ENCODE measurements at regions not wholly inside any gene's neighbourhood (a gene's known extent, or its start where the extent isn't known, plus 50 kb on each side); places are given as distances from the start of the nearest gene placed in this dataset.
A peak's percentile ranks its signal among the peaks of the same experiment; 100 is the strongest.

DNA sequence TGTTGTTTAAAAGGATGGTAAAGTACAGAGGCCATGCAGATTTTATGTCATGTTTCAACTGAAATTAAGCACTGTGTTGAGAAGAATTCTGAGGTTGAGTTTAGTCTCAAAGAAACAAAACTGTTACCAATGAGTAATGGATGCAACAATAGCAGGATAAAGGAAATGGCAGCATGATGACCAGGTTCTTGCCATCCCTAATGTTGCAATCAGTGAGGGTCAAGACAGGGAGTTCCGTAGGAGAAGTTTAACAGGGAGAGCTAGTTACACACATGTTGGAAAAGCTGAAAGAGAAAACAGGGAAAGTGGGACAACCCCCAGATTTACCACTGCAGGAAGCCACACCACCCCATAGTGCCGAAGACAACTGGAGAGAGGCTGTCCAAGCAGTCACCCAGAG is 343.8 kb upstream of the EPHA4 start:
- Histone ChIP-seq H3K4me1 (ENCODE audit: insufficient read depth, low read length) (no peaks in the 10 kb centered on the region), H3K9me3 (ENCODE audit: low read length) (no peaks in the 10 kb centered on the region), H3K36me3 (ENCODE audit: insufficient read depth, low read length) (no peaks in the 10 kb centered on the region), H3K27me3 (ENCODE audit: insufficient read depth, low read length, poor library complexity, severe bottlenecking) (no peaks in the 10 kb centered on the region), H3K27ac (ENCODE audit: low read depth, low read length) (no peak overlapping the region), H3K4me3 (ENCODE audit: low read length) (no peak overlapping the region)
- Mint-ChIP-seq H3K36me3 (peaks cover 0 to 3% (median 2%) of the 10 kb centered on the region in 3 donors), H3K27ac (no peak overlapping the region), H3K4me1 (no peaks in the 10 kb centered on the region), H3K27me3 (no peaks in the 10 kb centered on the region), H3K9me3 (peaks cover 0 to 5% (median 3%) of the 10 kb centered on the region in 5 donors), H3K4me3 (no peak overlapping the region)
- ChIA-PET CTCF (interaction anchor here (0.6 kb wide), 1 partner anchor 21 kb away, joined by 3 read pairs; no protein-coding TSS in a partner anchor), POLR2A (no interaction called here)
- DNase-seq = no peak

DNA sequence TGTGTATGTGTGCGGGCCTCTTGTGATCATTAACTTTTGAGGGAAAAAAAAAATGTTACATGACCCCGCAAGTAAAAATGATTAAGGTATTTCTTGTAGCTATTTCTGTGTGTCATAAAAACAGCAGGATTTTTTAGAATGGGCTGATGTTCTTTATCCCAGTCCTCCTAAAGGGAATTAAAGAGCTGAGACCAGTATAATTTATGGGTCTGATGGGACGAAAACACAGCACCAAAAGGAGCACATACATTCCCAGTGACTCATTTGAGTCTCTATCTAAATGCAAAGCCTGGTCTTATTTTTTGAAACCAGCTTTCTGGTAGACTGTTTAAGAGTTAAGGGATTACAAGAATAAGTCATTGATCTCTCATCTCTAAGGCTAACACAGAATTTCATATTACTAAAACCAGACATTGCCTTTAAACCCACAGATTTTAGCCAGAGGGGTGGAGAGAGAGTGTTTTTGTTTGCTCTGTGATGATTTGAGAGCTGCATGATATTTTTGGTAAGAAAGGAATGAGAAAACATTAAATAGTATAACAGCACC is 342.3 kb upstream of the EPHA4 start:
- H3K27ac Mint-ChIP-seq = no peak overlapping the region
- no peaks in the 10 kb centered on the region for H3K4me1 Mint-ChIP-seq
- H3K4me3 Mint-ChIP-seq = no peak overlapping the region
- Histone ChIP-seq H3K36me3 (ENCODE audit: insufficient read depth, low read length) (no peaks in the 10 kb centered on the region), H3K4me3 (ENCODE audit: low read length) (no peak overlapping the region), H3K27ac (ENCODE audit: low read depth, low read length) (no peak overlapping the region), H3K4me1 (ENCODE audit: insufficient read depth, low read length) (no peaks in the 10 kb centered on the region), H3K27me3 (ENCODE audit: insufficient read depth, low read length, poor library complexity, severe bottlenecking) (no peaks in the 10 kb centered on the region), H3K9me3 (ENCODE audit: low read length) (no peaks in the 10 kb centered on the region)
- no peaks in the 10 kb centered on the region for H3K27me3 Mint-ChIP-seq
- ChIA-PET CTCF (no interaction called here), POLR2A (no interaction called here)
- DNase-seq = no peak
- peaks cover 0 to 5% (median 4%) of the 10 kb centered on the region in 5 donors for H3K9me3 Mint-ChIP-seq
- peaks cover 0 to 3% (median 2%) of the 10 kb centered on the region in 3 donors for H3K36me3 Mint-ChIP-seq

DNA sequence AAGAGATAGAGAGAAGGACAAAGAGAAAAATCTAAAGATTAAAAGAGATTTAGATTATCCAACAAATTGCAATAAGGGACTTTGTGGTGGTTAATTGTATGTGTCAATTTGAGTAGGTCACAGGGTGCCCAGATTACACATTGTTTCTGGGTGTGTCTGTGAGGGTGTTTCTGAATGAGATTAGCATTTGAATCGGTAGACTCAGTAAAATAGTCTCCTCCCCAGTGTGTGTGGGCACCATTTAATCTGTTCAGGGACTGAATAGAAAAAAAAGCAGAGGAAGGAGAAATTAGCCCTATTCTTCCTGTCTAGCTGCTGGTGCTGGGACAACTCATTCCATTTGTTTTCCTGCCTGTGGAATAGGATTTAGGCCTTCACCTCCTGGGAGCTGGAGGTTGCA is 339.8 kb upstream of the EPHA4 start:
- Histone ChIP-seq H3K4me1 (ENCODE audit: insufficient read depth, low read length) (no peaks in the 10 kb centered on the region), H3K9me3 (ENCODE audit: low read length) (no peaks in the 10 kb centered on the region), H3K4me3 (ENCODE audit: low read length) (no peak overlapping the region), H3K27ac (ENCODE audit: low read depth, low read length) (no peak overlapping the region), H3K36me3 (ENCODE audit: insufficient read depth, low read length) (no peaks in the 10 kb centered on the region), H3K27me3 (ENCODE audit: insufficient read depth, low read length, poor library complexity, severe bottlenecking) (no peaks in the 10 kb centered on the region)
- H3K9me3 Mint-ChIP-seq = peaks cover 0 to 5% (median 3%) of the 10 kb centered on the region in 5 donors
- H3K27ac Mint-ChIP-seq = no peak overlapping the region
- no peak overlapping the region for H3K4me3 Mint-ChIP-seq
- H3K36me3 Mint-ChIP-seq = peaks cover 0 to 3% (median 2%) of the 10 kb centered on the region in 3 donors
- H3K27me3 Mint-ChIP-seq = no peaks in the 10 kb centered on the region
- no peaks in the 10 kb centered on the region for H3K4me1 Mint-ChIP-seq
- DNase-seq = no peak
- POLR2A ChIA-PET = no interaction called here
- CTCF ChIA-PET = no interaction called here

DNA sequence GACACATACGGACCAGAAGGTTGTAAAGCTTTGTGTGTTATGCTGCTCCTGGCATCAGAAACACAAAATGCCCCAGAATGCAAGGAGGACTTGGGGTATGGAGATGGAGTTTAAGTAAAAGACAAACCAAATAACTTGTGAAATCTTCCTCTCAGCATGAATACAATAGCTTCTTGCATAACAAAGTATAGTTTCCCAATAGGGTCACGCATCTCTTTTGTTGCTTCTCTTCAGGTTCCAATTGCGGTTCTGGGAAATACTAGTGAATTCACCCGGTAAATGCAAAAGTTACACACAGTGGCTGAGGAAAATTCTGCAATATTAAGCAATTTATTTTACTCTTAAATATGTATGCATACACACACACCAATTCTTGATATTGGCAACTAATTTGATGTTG is 339.2 kb upstream of the EPHA4 start:
- H3K4me1 Mint-ChIP-seq = no peaks in the 10 kb centered on the region
- Histone ChIP-seq H3K27ac (ENCODE audit: low read depth, low read length) (no peak overlapping the region), H3K27me3 (ENCODE audit: insufficient read depth, low read length, poor library complexity, severe bottlenecking) (no peaks in the 10 kb centered on the region), H3K4me1 (ENCODE audit: insufficient read depth, low read length) (no peaks in the 10 kb centered on the region), H3K4me3 (ENCODE audit: low read length) (no peak overlapping the region), H3K36me3 (ENCODE audit: insufficient read depth, low read length) (no peaks in the 10 kb centered on the region), H3K9me3 (ENCODE audit: low read length) (no peaks in the 10 kb centered on the region)
- H3K4me3 Mint-ChIP-seq = no peak overlapping the region
- DNase-seq = no peak
- H3K27me3 Mint-ChIP-seq = no peaks in the 10 kb centered on the region
- ChIA-PET POLR2A (no interaction called here), CTCF (no interaction called here)
- H3K9me3 Mint-ChIP-seq = peaks cover 0 to 5% (median 3%) of the 10 kb centered on the region in 5 donors
- peaks cover 0 to 3% (median 2%) of the 10 kb centered on the region in 3 donors for H3K36me3 Mint-ChIP-seq
- no peak overlapping the region for H3K27ac Mint-ChIP-seq

DNA sequence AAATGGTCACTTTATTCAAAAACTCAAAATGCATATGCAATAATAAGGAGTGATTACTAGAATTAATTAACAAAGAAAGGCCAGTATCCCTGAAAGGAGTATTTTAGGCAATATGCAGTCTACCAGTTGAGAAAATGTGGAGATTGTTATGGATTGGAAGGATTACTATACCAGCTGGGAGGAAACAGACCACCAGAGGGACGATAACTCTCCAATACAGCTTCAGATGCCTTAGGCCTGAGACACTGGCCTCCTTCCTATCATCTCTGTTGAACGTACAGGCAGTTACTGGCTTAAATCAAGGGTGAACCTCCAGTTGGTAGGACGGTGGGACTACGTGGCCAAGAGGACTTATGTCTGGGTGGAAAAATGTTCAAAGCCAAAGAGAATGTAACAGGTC is 336.4 kb upstream of the EPHA4 start:
- no peak overlapping the region for H3K4me3 ChIP-seq (ENCODE audit: low read length)
- Mint-ChIP-seq H3K9me3 (peaks cover 0 to 2% (median 0%) of the 10 kb centered on the region in 5 donors), H3K27me3 (no peaks in the 10 kb centered on the region), H3K4me1 (no peaks in the 10 kb centered on the region), H3K27ac (no peak overlapping the region), H3K4me3 (no peak overlapping the region), H3K36me3 (no peaks in the 10 kb centered on the region)
- no peaks in the 10 kb centered on the region for H3K4me1 ChIP-seq (ENCODE audit: insufficient read depth, low read length)
- no peaks in the 10 kb centered on the region for H3K27me3 ChIP-seq (ENCODE audit: insufficient read depth, low read length, poor library complexity, severe bottlenecking)
- H3K36me3 ChIP-seq (ENCODE audit: insufficient read depth, low read length) = no peaks in the 10 kb centered on the region
- H3K9me3 ChIP-seq (ENCODE audit: low read length) = no peaks in the 10 kb centered on the region
- CTCF ChIA-PET = no interaction called here
- DNase-seq = no peak
- H3K27ac ChIP-seq (ENCODE audit: low read depth, low read length) = no peak overlapping the region
- POLR2A ChIA-PET = no interaction called here

DNA sequence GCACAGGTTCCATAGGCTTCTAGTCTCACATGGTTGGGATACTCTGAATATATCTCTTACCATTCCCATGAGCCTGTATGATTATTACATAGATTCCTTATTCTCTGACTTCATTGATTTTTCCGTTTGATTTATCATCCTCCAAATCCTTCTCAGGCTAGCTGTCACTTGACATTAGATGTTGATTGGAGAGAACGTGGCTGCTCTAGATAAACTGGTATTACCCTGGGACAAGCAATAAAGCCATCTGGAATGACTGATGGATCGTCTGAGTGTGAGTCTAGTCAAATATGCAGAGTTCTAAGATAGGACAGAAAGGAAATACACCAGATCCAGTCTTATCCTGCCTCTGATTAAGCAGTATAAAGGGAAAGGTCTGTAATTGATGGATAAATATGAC is 325.6 kb upstream of the EPHA4 start:
- H3K4me3 ChIP-seq (ENCODE audit: low read length) = no peak overlapping the region
- peaks cover 0 to 7% (median 5%) of the 10 kb centered on the region in 5 donors for H3K9me3 Mint-ChIP-seq
- H3K27me3 ChIP-seq (ENCODE audit: insufficient read depth, low read length, poor library complexity, severe bottlenecking) = no peaks in the 10 kb centered on the region
- ChIA-PET CTCF (no interaction called here), POLR2A (no interaction called here)
- H3K27me3 Mint-ChIP-seq = no peaks in the 10 kb centered on the region
- no peaks in the 10 kb centered on the region for H3K36me3 Mint-ChIP-seq
- no peaks in the 10 kb centered on the region for H3K4me1 Mint-ChIP-seq
- no peak overlapping the region for H3K4me3 Mint-ChIP-seq
- H3K27ac Mint-ChIP-seq = no peak overlapping the region
- H3K27ac ChIP-seq (ENCODE audit: low read depth, low read length) = no peak overlapping the region
- no peaks in the 10 kb centered on the region for H3K36me3 ChIP-seq (ENCODE audit: insufficient read depth, low read length)
- no peaks in the 10 kb centered on the region for H3K4me1 ChIP-seq (ENCODE audit: insufficient read depth, low read length)
- no peaks in the 10 kb centered on the region for H3K9me3 ChIP-seq (ENCODE audit: low read length)
- DNase-seq = no peak

DNA sequence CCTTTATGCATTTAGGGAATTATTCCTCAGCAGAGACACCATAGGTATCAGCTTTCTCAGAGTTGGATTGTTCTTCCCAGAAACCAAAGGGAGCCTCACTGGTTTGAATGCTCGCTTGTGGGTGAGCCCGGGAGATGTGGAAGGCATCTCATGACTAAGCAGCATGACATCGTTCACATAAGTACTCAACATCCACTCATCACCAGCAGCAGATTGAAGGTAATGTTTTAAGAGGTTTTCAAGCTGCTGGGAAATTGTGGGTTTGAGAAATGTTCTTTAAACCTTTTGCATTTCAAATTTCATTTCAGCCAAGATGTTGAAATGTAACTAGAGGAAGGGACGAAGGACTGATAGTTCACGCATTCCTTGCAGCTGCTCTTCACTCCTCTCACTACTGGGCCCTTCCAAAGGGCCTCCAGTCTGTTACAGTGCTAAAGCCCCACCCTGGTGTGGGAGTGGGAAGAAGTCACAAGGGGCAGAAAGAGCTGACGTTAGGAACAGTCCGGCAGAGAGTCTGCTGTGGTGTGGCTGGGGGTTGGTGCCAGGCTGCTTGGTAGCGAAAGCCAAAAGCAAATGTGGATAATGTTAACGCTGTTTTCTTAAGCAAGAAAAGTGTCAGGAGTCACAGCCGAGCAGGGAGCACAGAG is 324.5 kb upstream of the EPHA4 start:
- Mint-ChIP-seq H3K9me3 (peaks cover 0 to 6% (median 4%) of the 10 kb centered on the region in 5 donors), H3K4me3 (no peak overlapping the region), H3K27me3 (no peaks in the 10 kb centered on the region), H3K36me3 (no peaks in the 10 kb centered on the region), H3K27ac (no peak overlapping the region), H3K4me1 (no peaks in the 10 kb centered on the region)
- H3K27me3 ChIP-seq (ENCODE audit: insufficient read depth, low read length, poor library complexity, severe bottlenecking) = no peaks in the 10 kb centered on the region
- no peaks in the 10 kb centered on the region for H3K9me3 ChIP-seq (ENCODE audit: low read length)
- no peak overlapping the region for H3K27ac ChIP-seq (ENCODE audit: low read depth, low read length)
- POLR2A ChIA-PET = no interaction called here
- no peaks in the 10 kb centered on the region for H3K36me3 ChIP-seq (ENCODE audit: insufficient read depth, low read length)
- DNase-seq = no peak
- no peak overlapping the region for H3K4me3 ChIP-seq (ENCODE audit: low read length)
- no peaks in the 10 kb centered on the region for H3K4me1 ChIP-seq (ENCODE audit: insufficient read depth, low read length)
- CTCF ChIA-PET = no interaction called here

DNA sequence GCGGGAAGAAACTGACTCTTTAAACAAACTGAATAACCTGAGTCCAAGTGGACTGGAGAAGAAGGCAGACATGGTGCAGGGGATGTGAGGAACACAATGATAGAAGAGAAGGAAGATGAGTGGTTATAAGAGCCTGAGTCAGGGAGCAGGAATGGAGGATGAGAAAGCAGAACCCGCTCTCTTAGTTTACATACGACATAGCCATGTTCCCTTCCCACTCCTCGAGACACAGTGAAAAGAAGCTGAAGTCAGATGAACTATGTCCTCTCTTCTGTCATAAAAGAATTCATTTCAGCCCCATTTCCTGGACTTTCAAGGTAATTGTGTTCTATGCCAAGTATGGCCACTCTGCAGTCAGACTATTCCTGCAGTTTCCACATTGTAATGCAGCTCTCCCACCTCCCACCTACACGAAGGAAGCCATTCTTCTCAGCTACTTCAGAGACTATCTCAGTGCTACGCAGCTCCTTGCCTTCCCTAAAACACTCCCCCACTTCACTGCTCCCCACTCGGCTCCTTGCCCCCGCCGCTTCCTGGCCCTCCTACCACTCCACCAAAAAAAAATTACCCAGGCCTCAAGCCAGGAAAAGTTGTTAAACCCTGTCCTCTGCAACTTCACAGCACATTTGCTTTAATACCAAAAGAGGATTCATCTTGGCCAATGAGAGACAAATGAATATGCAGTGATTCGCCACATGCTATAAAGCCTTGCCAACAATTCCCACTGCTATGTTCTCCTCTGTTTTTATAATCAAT is 323.4 kb upstream of the EPHA4 start:
- no peak overlapping the region for H3K27ac ChIP-seq (ENCODE audit: low read depth, low read length)
- H3K27ac Mint-ChIP-seq = peak overlapping the region in 1 of 8 donors; percentile 72
- H3K36me3 Mint-ChIP-seq = no peaks in the 10 kb centered on the region
- no peaks in the 10 kb centered on the region for H3K27me3 ChIP-seq (ENCODE audit: insufficient read depth, low read length, poor library complexity, severe bottlenecking)
- H3K4me1 ChIP-seq (ENCODE audit: insufficient read depth, low read length) = no peaks in the 10 kb centered on the region
- no peak overlapping the region for H3K4me3 Mint-ChIP-seq
- H3K9me3 Mint-ChIP-seq = peaks cover 0 to 5% (median 4%) of the 10 kb centered on the region in 5 donors
- no peaks in the 10 kb centered on the region for H3K27me3 Mint-ChIP-seq
- no peaks in the 10 kb centered on the region for H3K36me3 ChIP-seq (ENCODE audit: insufficient read depth, low read length)
- ChIA-PET CTCF (no interaction called here), POLR2A (no interaction called here)
- H3K4me3 ChIP-seq (ENCODE audit: low read length) = no peak overlapping the region
- no peak for DNase-seq
- no peaks in the 10 kb centered on the region for H3K9me3 ChIP-seq (ENCODE audit: low read length)
- no peaks in the 10 kb centered on the region for H3K4me1 Mint-ChIP-seq

All from CD8-positive, alpha-beta memory T cell (primary cell).